ENCODE measurements at regions not wholly inside any gene's neighbourhood (a gene's known extent, or its start where the extent isn't known, plus 50 kb on each side); places are given as distances from the start of the nearest gene placed in this dataset.

DNA sequence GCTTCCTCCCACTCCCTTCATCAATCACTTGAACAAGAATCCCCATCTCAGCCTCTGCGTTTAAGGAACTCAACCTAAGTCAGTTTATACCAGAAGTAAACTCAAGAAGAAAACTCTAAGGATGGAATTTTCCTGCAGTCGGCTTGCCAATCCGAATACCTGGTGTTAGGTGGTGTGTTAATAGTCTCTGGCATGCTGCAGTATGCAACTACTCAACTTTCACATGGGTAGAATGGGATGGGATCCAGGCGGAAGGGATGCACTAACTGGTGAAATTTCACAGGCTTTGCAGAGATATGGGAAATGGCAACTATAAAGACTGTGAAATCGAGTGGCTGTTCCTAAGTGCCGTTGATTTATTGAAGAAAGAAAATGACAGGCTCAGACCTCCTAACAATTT lies 560.6 kb downstream of the TLE1 start:
- Histone ChIP-seq H3K79me1 (ENCODE audit: low read depth, low read length) (no peaks in the 10 kb centered on the region), H3K4me1 (replicated peaks in 1 of 4; ENCODE audit: control insufficient read depth in 3 of 4, insufficient read depth in 4 of 4, low read length in 3 of 4) (0 out of 7 replicates have a peak, but pooled peaks cover 0 to 2% (median 0%) of the 10 kb centered on the region in 4 experiments), H3K14ac (ENCODE audit: insufficient read length) (no peak overlapping the region), H3K79me2 (ENCODE audit: control insufficient read depth in 1 of 2, insufficient read depth in 2 of 2, low read length in 2 of 2) (no peaks in the 10 kb centered on the region), H3K18ac (ENCODE audit: extremely low read depth, low read length) (no peak overlapping the region), H3K23me2 (ENCODE audit: low read depth, low read length) (no peaks in the 10 kb centered on the region), H3K56ac (replicated peaks; ENCODE audit: insufficient read length, low read depth, low read length) (no peak overlapping the region), H2BK15ac (ENCODE audit: low read length) (no peak overlapping the region), H3K23ac (ENCODE audit: insufficient read length) (no peak overlapping the region), H4K91ac (replicated peaks; ENCODE audit: insufficient read length, low read length) (no peak overlapping the region), H2AK5ac (ENCODE audit: low read depth, low read length) (no peak overlapping the region), H4K8ac (ENCODE audit: extremely low read depth, insufficient read depth, low read length) (no peak overlapping the region), H3K36me3 (ENCODE audit: control insufficient read depth in 2 of 4, insufficient read depth in 4 of 4, low read length in 3 of 4) (no peaks in the 10 kb centered on the region), H2BK120ac (replicated peaks; ENCODE audit: low read depth, low read length) (no peak overlapping the region), H2AFZ (ENCODE audit: low read length) (no peak overlapping the region), H3K27ac (ENCODE audit: low read depth, low read length) (no peak overlapping the region), H4K20me1 (replicated peaks in 1 of 2; ENCODE audit: control insufficient read depth in 1 of 2, insufficient read depth in 2 of 2, low read length in 2 of 2) (no peaks in the 10 kb centered on the region), H3K27me3 (replicated peaks in 1 of 4; ENCODE audit: control insufficient read depth in 3 of 4, extremely low read depth in 1 of 4, insufficient read depth in 3 of 4, low read length in 3 of 4) (no peaks in the 10 kb centered on the region), H2BK12ac (ENCODE audit: low read depth, low read length) (no peak overlapping the region), H2BK5ac (ENCODE audit: low read depth, low read length) (no peak overlapping the region), H3K4me3 (ENCODE audit: extremely low read depth in 1 of 4, insufficient read depth in 2 of 4, low read depth in 3 of 4, low read length in 4 of 4) (no peak overlapping the region), H3K4ac (replicated peaks; ENCODE audit: insufficient read length, low read depth, low read length) (no peak overlapping the region), H3K9ac (replicated peaks in 1 of 4; ENCODE audit: extremely low read depth in 1 of 4, low read depth in 3 of 4, low read length in 3 of 4) (no peak overlapping the region), H2BK20ac (ENCODE audit: low read length) (no peak overlapping the region), H3K4me2 (ENCODE audit: insufficient read depth in 1 of 2, low read depth in 2 of 2, low read length in 2 of 2) (no peak overlapping the region), H3K9me3 (ENCODE audit: insufficient read depth in 2 of 2, low read depth in 1 of 2, low read length in 1 of 2) (no peaks in the 10 kb centered on the region), H4K5ac (ENCODE audit: insufficient read length, low read depth, low read length) (no peak overlapping the region)
- no peak for DNase-seq (ENCODE audit: low read depth in 1 of 2, low spot score in 2 of 2)
- POLR2A ChIA-PET (ENCODE audit: partially characterized antibody), result interaction anchor here (0.7 kb wide), 1 partner anchor 32 kb away, joined by 3 read pairs; no protein-coding TSS in a partner anchor
- CTCF ChIA-PET (ENCODE audit: partially characterized antibody), result interaction anchor here (3.4 kb wide), 1 partner anchor 12 kb away, joined by 16 read pairs; no protein-coding TSS in a partner anchor
- no peak for FAIRE-seq
- WGBS, 2 experiments (ENCODE audit: extremely low coverage in 1 of 2, insufficient coverage in 1 of 2, insufficient read length in 1 of 2, insufficient replicate concordance in 2 of 2, low coverage in 1 of 2, low lambda C conversion rate in 2 of 2, missing lambda C conversion rate in 1 of 2), result 86% methylated on average over 6 of the region's 6 CpGs; no CpG with 5 or more reads in 1 of the 2 experiments
- TF ChIP-seq, protein P1, sequence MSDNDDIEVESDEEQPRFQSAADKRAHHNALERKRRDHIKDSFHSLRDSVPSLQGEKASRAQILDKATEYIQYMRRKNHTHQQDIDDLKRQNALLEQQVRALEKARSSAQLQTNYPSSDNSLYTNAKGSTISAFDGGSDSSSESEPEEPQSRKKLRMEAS (IDR thresholded peaks at IDR 0.05), result no peak
- TF ChIP-seq ZNF274 (IDR thresholded peaks at IDR 0.05; ENCODE audit: borderline replicate concordance, extremely low read depth, low read length) (no peak), SP1 (IDR thresholded peaks at IDR 0.05; ENCODE audit: low read depth, low read length) (no peak), BACH1 (IDR thresholded peaks at IDR 0.05; ENCODE audit: low read length) (no peak), CBX8 (IDR thresholded peaks at IDR 0.05; ENCODE audit: borderline replicate concordance, low read depth, low read length) (no peak), TCF12 (IDR thresholded peaks at IDR 0.05; ENCODE audit: low read depth, low read length) (no peak), CREB1 (IDR thresholded peaks at IDR 0.05) (no peak), CHD2 (IDR thresholded peaks at IDR 0.05; ENCODE audit: low read length) (no peak)
